ENCODE measurements at regions not wholly inside any gene's neighbourhood (a gene's known extent, or its start where the extent isn't known, plus 50 kb on each side); places are given as distances from the start of the nearest gene placed in this dataset.

DNA sequence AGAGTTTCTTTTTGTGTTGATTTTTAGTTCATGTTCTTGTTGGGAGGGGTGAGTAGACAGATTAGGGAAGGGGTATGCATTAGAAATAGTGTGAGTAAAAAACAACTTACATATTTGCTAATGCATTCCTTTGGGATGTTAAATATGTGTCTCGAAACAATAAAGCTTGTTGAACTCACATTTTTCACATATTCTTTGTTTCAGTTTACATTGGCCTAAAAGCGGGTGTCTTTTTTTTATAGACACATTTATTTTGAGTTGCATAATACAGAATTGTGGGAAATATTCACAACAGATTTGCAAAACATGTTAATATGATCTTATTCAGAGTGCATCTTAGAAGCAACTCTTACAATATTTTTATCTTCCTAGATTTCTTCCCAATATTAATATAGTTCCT is 337.5 kb upstream of the CNTNAP2 start:
- TF ChIP-seq, protein P1, sequence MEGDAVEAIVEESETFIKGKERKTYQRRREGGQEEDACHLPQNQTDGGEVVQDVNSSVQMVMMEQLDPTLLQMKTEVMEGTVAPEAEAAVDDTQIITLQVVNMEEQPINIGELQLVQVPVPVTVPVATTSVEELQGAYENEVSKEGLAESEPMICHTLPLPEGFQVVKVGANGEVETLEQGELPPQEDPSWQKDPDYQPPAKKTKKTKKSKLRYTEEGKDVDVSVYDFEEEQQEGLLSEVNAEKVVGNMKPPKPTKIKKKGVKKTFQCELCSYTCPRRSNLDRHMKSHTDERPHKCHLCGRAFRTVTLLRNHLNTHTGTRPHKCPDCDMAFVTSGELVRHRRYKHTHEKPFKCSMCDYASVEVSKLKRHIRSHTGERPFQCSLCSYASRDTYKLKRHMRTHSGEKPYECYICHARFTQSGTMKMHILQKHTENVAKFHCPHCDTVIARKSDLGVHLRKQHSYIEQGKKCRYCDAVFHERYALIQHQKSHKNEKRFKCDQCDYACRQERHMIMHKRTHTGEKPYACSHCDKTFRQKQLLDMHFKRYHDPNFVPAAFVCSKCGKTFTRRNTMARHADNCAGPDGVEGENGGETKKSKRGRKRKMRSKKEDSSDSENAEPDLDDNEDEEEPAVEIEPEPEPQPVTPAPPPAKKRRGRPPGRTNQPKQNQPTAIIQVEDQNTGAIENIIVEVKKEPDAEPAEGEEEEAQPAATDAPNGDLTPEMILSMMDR (IDR thresholded peaks at IDR 0.05): no peak
- no peak for TF ChIP-seq EP300 (IDR thresholded peaks at IDR 0.05)
